H9 (cell line): ENCODE measurements at regions not wholly inside any gene's neighbourhood (a gene's known extent, or its start where the extent isn't known, plus 50 kb on each side); places are given as distances from the start of the nearest gene placed in this dataset.

Experiments used
- DNase-seq: peaks from one replicate; pipeline ENCODE4 v3.0.0-alpha.2; 2017
- H2AFZ ChIP-seq: one replicate; pipeline ENCODE4 v1.6.1; 2013; ENCODE audit warnings: mild to moderate bottlenecking, low read length, control low read depth, moderate library complexity
- H2AK5ac ChIP-seq: 2 replicates; pipeline ENCODE4 v1.6.1; 2013; ENCODE audit warnings: low read length, control low read depth, mixed read lengths; ENCODE audit not compliant: insufficient read length
- H2BK120ac ChIP-seq: one replicate; pipeline ENCODE4 v1.6.1; 2013; ENCODE audit warnings: low read depth, mild to moderate bottlenecking, low read length, control low read depth, inconsistent platforms; ENCODE audit not compliant: poor library complexity, severe bottlenecking
- H2BK12ac ChIP-seq: 2 replicates; pipeline ENCODE4 v1.6.1; 2013; ENCODE audit warnings: low read length, control low read depth, mixed read lengths, low read depth; ENCODE audit not compliant: insufficient read length
- H2BK15ac ChIP-seq: 2 replicates; pipeline ENCODE4 v1.6.1; 2013; ENCODE audit warnings: low read depth, low read length, control low read depth
- H2BK20ac ChIP-seq: one replicate; pipeline ENCODE4 v1.6.1; 2013; ENCODE audit warnings: low read depth, mild to moderate bottlenecking, low read length, control low read depth, inconsistent platforms; ENCODE audit not compliant: poor library complexity, severe bottlenecking
- H2BK5ac ChIP-seq: 2 replicates; pipeline ENCODE4 v1.6.1; 2013; ENCODE audit warnings: low read length, control low read depth, mixed read lengths; ENCODE audit not compliant: insufficient read length
- H3K14ac ChIP-seq: 2 replicates; pipeline ENCODE4 v1.6.1; 2013; ENCODE audit warnings: low read length, control low read depth; ENCODE audit not compliant: insufficient read depth
- H3K18ac ChIP-seq: 2 replicates; pipeline ENCODE4 v1.6.1; 2013; ENCODE audit warnings: low read depth, mild to moderate bottlenecking, mixed read lengths, low read length, control low read depth; ENCODE audit not compliant: insufficient read length
- H3K23ac ChIP-seq: 2 replicates; pipeline ENCODE4 v1.6.1; 2013; ENCODE audit warnings: low read length, control low read depth, mixed read lengths, low read depth; ENCODE audit not compliant: insufficient read length
- H3K23me2 ChIP-seq: 2 replicates; pipeline ENCODE4 v1.6.1; 2013; ENCODE audit warnings: low read depth, mild to moderate bottlenecking, mixed read lengths, low read length, control low read depth; ENCODE audit not compliant: insufficient read length, poor library complexity, severe bottlenecking
- H3K27ac ChIP-seq: 2 replicates; pipeline ENCODE4 v1.5.1; 2013; ENCODE audit warnings: low read length, control low read depth, mixed read lengths, low read depth; ENCODE audit not compliant: insufficient read length
- H3K27me3 ChIP-seq: 2 replicates; pipeline ENCODE4 v1.6.1; 2013; ENCODE audit warnings: low read length, control low read depth, inconsistent platforms; ENCODE audit not compliant: insufficient read depth
- H3K4ac ChIP-seq: 2 replicates; pipeline ENCODE4 v1.6.1; 2013; ENCODE audit warnings: low read depth, mild to moderate bottlenecking, control low read depth, inconsistent platforms, low read length, moderate library complexity
- H3K4me1 ChIP-seq: 2 replicates; pipeline ENCODE4 v1.6.1; 2013; ENCODE audit warnings: low read length, control low read depth, inconsistent platforms; ENCODE audit not compliant: insufficient read depth
- H3K4me2 ChIP-seq: 2 replicates; pipeline ENCODE4 v1.6.1; 2013; ENCODE audit warnings: low read length, control low read depth, mixed read lengths; ENCODE audit not compliant: insufficient read length, insufficient read depth
- H3K56ac ChIP-seq: 2 replicates; pipeline ENCODE4 v1.6.1; 2013; ENCODE audit warnings: low read depth, mild to moderate bottlenecking, mixed read lengths, low read length, control low read depth; ENCODE audit not compliant: insufficient read length
- H3K79me1 ChIP-seq: 2 replicates; pipeline ENCODE4 v1.6.1; 2013; ENCODE audit warnings: low read depth, mild to moderate bottlenecking, moderate library complexity, low read length, control low read depth, inconsistent platforms; ENCODE audit not compliant: insufficient read depth, poor library complexity, severe bottlenecking
- H3K79me2 ChIP-seq: 2 replicates; pipeline ENCODE4 v1.6.1; 2013; ENCODE audit warnings: low read length, control low read depth, inconsistent platforms; ENCODE audit not compliant: insufficient read depth
- H3K9ac ChIP-seq: 2 replicates; pipeline ENCODE4 v1.6.1; 2013; ENCODE audit warnings: low read length, control low read depth, mixed read lengths; ENCODE audit not compliant: insufficient read length; ENCODE audit errors: extremely low read depth
- H3K9me3 ChIP-seq: one replicate; pipeline ENCODE4 v1.6.1; 2013; ENCODE audit warnings: low read depth, low read length, inconsistent platforms; ENCODE audit not compliant: control insufficient read depth
- H3T11ph ChIP-seq: one replicate; pipeline ENCODE4 v1.6.1; 2013; ENCODE audit warnings: mild to moderate bottlenecking, low read length, control low read depth, inconsistent platforms
- H4K20me1 ChIP-seq: one replicate; pipeline ENCODE4 v1.6.1; 2013; ENCODE audit not compliant: control insufficient read depth, insufficient read length, insufficient read depth
- H4K5ac ChIP-seq: 2 replicates; pipeline ENCODE4 v1.6.1; 2013; ENCODE audit warnings: low read depth, mild to moderate bottlenecking, mixed read lengths, low read length, control low read depth; ENCODE audit not compliant: insufficient read length
- H4K8ac ChIP-seq: replicated peaks from 2 replicates; pipeline ENCODE4 v1.6.1; 2013; ENCODE audit warnings: low read length, control low read depth, mixed read lengths, low read depth; ENCODE audit not compliant: insufficient read length
- H4K91ac ChIP-seq: 2 replicates; pipeline ENCODE4 v1.6.1; 2013; ENCODE audit warnings: low read depth, mild to moderate bottlenecking, moderate library complexity, mixed read lengths, low read length, control low read depth; ENCODE audit not compliant: insufficient read length
- H3K27ac Mint-ChIP-seq, 3 experiments: 2 replicates in 2 of 3; 3 replicates in 1 of 3; pipeline ENCODE4 v1.8.0; 2020 to 2021; ENCODE audit warnings: mixed read lengths in 3 of 3, mild to moderate bottlenecking in 1 of 3, moderate library complexity in 1 of 3
- H3K27me3 Mint-ChIP-seq: 2 replicates; pipeline ENCODE4 v1.8.0; 2021; ENCODE audit warnings: low read depth, mild to moderate bottlenecking, moderate library complexity, mixed read lengths
- H3K36me3 Mint-ChIP-seq, 3 experiments: 2 replicates in 2 of 3; 3 replicates in 1 of 3; pipeline ENCODE4 v1.8.0; 2020 to 2021; ENCODE audit warnings: low read depth in 3 of 3, mixed read lengths in 3 of 3; ENCODE audit not compliant: insufficient read depth in 1 of 3
- H3K4me1 Mint-ChIP-seq, 2 experiments: 2 replicates each; pipeline ENCODE4 v1.8.0; 2020; ENCODE audit warnings: mixed read lengths in 2 of 2
- H3K4me3 Mint-ChIP-seq, 2 experiments: 2 replicates in 1 of 2; 3 replicates in 1 of 2; pipeline ENCODE4 v1.8.0; 2020 to 2021; ENCODE audit warnings: mild to moderate bottlenecking in 2 of 2, mixed read lengths in 2 of 2, moderate library complexity in 1 of 2
- H3K9me3 Mint-ChIP-seq, 2 experiments: 2 replicates in 1 of 2; 3 replicates in 1 of 2; pipeline ENCODE4 v1.8.0; 2020; ENCODE audit warnings: mild to moderate bottlenecking in 2 of 2, mixed read lengths in 2 of 2, moderate library complexity in 1 of 2
- CTCF ChIP-seq: fragments of 200-600 bp; sonication (generic); conservative IDR thresholded peaks from 3 replicates; pipeline ENCODE4 v1.8.0; 2021; ENCODE audit warnings: antibody characterized with exemption, mild to moderate bottlenecking

GRCh38 chr12:115426732-115427131, 742.8 kb upstream of the TBX3 start:
- H4K5ac ChIP-seq = no peak overlapping the region
- no peak overlapping the region for H3K27ac Mint-ChIP-seq
- no peak overlapping the region for H4K91ac ChIP-seq
- no peak for DNase-seq
- no peak overlapping the region for H2BK15ac ChIP-seq
- no peak overlapping the region for H3T11ph ChIP-seq
- H3K79me1 ChIP-seq = no peaks in the 10 kb centered on the region
- no peak overlapping the region for H3K4me2 ChIP-seq
- H3K36me3 Mint-ChIP-seq = no peaks in the 10 kb centered on the region
- H3K23ac ChIP-seq = no peak overlapping the region
- no peak overlapping the region for H3K4ac ChIP-seq
- H4K20me1 ChIP-seq = no peaks in the 10 kb centered on the region
- H2BK5ac ChIP-seq = no peak overlapping the region
- H3K9ac ChIP-seq = no peak overlapping the region
- H3K56ac ChIP-seq = no peak overlapping the region
- H3K4me3 Mint-ChIP-seq = no peak overlapping the region
- no peaks in the 10 kb centered on the region for H3K9me3 ChIP-seq
- no peak overlapping the region for H4K8ac ChIP-seq
- peaks cover 12% of the 10 kb centered on the region for H3K27me3 Mint-ChIP-seq
- no peak overlapping the region for H2BK120ac ChIP-seq
- no peaks in the 10 kb centered on the region for H3K27me3 ChIP-seq
- no peak overlapping the region for H3K14ac ChIP-seq
- TF ChIP-seq CTCF = no peak
- no peak overlapping the region for H3K18ac ChIP-seq
- H2BK12ac ChIP-seq = no peak overlapping the region
- H3K9me3 Mint-ChIP-seq = no peaks in the 10 kb centered on the region
- no peak overlapping the region for H2BK20ac ChIP-seq
- H2AFZ ChIP-seq = no peak overlapping the region
- no peaks in the 10 kb centered on the region for H3K79me2 ChIP-seq
- H3K27ac ChIP-seq = no peak overlapping the region
- no peaks in the 10 kb centered on the region for H3K4me1 ChIP-seq
- peaks cover 3% of the 10 kb centered on the region in 2 experiments; a peak in 1 of 4 replicates for H3K4me1 Mint-ChIP-seq
- no peak overlapping the region for H2AK5ac ChIP-seq
- H3K23me2 ChIP-seq = no peaks in the 10 kb centered on the region
